ENCODE measurements at regions not wholly inside any gene's neighbourhood (a gene's known extent, or its start where the extent isn't known, plus 50 kb on each side); places are given as distances from the start of the nearest gene placed in this dataset.
A peak's percentile ranks its signal among the peaks of the same experiment; 100 is the strongest.

GRCh38 chr6:93083337-93084230 is 335.8 kb downstream of the EPHA7 start:
- DNase-seq (ENCODE audit: low spot score) (no peak), ATAC-seq (no peak)

GRCh38 chr6:93081901-93082300 is 337.5 kb downstream of the EPHA7 start:
- no peak for ATAC-seq
- DNase-seq (ENCODE audit: low spot score): no peak

GRCh38 chr6:93079061-93079460 is 340.3 kb downstream of the EPHA7 start:
- DNase-seq (ENCODE audit: low spot score) (no peak), ATAC-seq (no peak)

- no peak for DNase-seq (ENCODE audit: low spot score)
- ATAC-seq: no peak
These were observed 345.5 kb downstream of the EPHA7 start for GRCh38 chr6:93073811-93074210.

GRCh38 chr6:93069856-93070255 is 349.5 kb downstream of the EPHA7 start:
- DNase-seq (ENCODE audit: low spot score) (no peak), ATAC-seq (no peak)

GRCh38 chr6:93059911-93060310 is 359.4 kb downstream of the EPHA7 start:
- DNase-seq (ENCODE audit: low spot score) (no peak), ATAC-seq (no peak)

GRCh38 chr6:93057584-93057983 is 361.8 kb downstream of the EPHA7 start:
- no peak for ATAC-seq
- no peak for DNase-seq (ENCODE audit: low spot score)

GRCh38 chr6:93048381-93048780 is 371.0 kb downstream of the EPHA7 start:
- DNase-seq (ENCODE audit: low spot score): no peak
- no peak for ATAC-seq

GRCh38 chr6:93047033-93047432 is 372.3 kb downstream of the EPHA7 start:
- DNase-seq (ENCODE audit: low spot score): no peak
- ATAC-seq: no peak

- DNase-seq (ENCODE audit: low spot score) (no peak), ATAC-seq (no peak)
These were observed 374.2 kb downstream of the EPHA7 start for GRCh38 chr6:93045156-93045555.

- DNase-seq (ENCODE audit: low spot score) (no peak), ATAC-seq (no peak)
These were observed 379.0 kb downstream of the EPHA7 start for GRCh38 chr6:93040375-93040774.

- no peak for DNase-seq (ENCODE audit: low spot score)
- peak; percentile 19 for ATAC-seq
These were observed 382.5 kb downstream of the EPHA7 start for GRCh38 chr6:93036835-93037234.

GRCh38 chr6:93035756-93036155 is 383.6 kb downstream of the EPHA7 start:
- DNase-seq (ENCODE audit: low spot score) (no peak), ATAC-seq (no peak)

GRCh38 chr6:93021235-93021915 is 398.0 kb downstream of the EPHA7 start:
- DNase-seq (ENCODE audit: low spot score) (no peak), ATAC-seq (no peak)

- ATAC-seq (no peak), DNase-seq (ENCODE audit: low spot score) (no peak)
These were observed 401.7 kb downstream of the EPHA7 start for GRCh38 chr6:93017626-93018025.

GRCh38 chr6:93017213-93017612 is 402.1 kb downstream of the EPHA7 start:
- no peak for ATAC-seq
- no peak for DNase-seq (ENCODE audit: low spot score)

GRCh38 chr6:93013054-93013453 is 406.3 kb downstream of the EPHA7 start:
- ATAC-seq: no peak
- no peak for DNase-seq (ENCODE audit: low spot score)

- DNase-seq (ENCODE audit: low spot score): no peak
- ATAC-seq: no peak
These were observed 411.0 kb downstream of the EPHA7 start for GRCh38 chr6:93008375-93008774.

- ATAC-seq (no peak), DNase-seq (ENCODE audit: low spot score) (no peak)
These were observed 429.7 kb downstream of the EPHA7 start for GRCh38 chr6:92989656-92990055.

GRCh38 chr6:92979281-92979680 is 440.1 kb downstream of the EPHA7 start:
- ATAC-seq (no peak), DNase-seq (ENCODE audit: low spot score) (no peak)

- no peak for DNase-seq (ENCODE audit: low spot score)
- ATAC-seq: no peak
These were observed 442.3 kb downstream of the EPHA7 start for GRCh38 chr6:92977018-92977417.

- ATAC-seq: no peak
- DNase-seq (ENCODE audit: low spot score): no peak
These were observed 452.0 kb downstream of the EPHA7 start for GRCh38 chr6:92967362-92967761.
